ENCODE measurements at regions not wholly inside any gene's neighbourhood (a gene's known extent, or its start where the extent isn't known, plus 50 kb on each side); places are given as distances from the start of the nearest gene placed in this dataset.

DNA sequence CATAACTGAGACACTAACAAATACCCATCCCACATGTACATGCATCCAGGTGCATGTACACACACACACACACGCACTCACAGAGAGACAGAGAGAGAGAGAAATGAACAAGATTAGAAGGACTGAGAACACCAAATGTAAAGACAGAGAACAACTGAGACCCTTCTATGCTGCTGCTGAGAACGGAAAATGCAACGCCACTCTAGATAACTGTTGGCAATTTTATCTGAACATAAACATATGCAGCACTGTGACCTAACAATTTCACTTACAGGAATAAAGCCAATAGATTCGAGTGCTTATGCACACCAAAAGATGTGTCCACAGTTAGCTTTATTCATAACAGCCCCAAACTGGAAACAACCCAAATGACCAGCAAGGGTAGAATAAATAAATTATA is 103.8 kb upstream of the LY86 start:
- TF ChIP-seq CEBPB (IDR thresholded peaks at IDR 0.05): no peak
- TF ChIP-seq, protein P1, sequence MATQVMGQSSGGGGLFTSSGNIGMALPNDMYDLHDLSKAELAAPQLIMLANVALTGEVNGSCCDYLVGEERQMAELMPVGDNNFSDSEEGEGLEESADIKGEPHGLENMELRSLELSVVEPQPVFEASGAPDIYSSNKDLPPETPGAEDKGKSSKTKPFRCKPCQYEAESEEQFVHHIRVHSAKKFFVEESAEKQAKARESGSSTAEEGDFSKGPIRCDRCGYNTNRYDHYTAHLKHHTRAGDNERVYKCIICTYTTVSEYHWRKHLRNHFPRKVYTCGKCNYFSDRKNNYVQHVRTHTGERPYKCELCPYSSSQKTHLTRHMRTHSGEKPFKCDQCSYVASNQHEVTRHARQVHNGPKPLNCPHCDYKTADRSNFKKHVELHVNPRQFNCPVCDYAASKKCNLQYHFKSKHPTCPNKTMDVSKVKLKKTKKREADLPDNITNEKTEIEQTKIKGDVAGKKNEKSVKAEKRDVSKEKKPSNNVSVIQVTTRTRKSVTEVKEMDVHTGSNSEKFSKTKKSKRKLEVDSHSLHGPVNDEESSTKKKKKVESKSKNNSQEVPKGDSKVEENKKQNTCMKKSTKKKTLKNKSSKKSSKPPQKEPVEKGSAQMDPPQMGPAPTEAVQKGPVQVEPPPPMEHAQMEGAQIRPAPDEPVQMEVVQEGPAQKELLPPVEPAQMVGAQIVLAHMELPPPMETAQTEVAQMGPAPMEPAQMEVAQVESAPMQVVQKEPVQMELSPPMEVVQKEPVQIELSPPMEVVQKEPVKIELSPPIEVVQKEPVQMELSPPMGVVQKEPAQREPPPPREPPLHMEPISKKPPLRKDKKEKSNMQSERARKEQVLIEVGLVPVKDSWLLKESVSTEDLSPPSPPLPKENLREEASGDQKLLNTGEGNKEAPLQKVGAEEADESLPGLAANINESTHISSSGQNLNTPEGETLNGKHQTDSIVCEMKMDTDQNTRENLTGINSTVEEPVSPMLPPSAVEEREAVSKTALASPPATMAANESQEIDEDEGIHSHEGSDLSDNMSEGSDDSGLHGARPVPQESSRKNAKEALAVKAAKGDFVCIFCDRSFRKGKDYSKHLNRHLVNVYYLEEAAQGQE (IDR thresholded peaks at IDR 0.05; ENCODE audit: low read depth): no peak
- TF ChIP-seq RAD21 (IDR thresholded peaks at IDR 0.05; ENCODE audit: low read depth): no peak
- no peak for TF ChIP-seq TEAD4 (IDR thresholded peaks at IDR 0.05)
- TF ChIP-seq EP300 (IDR thresholded peaks at IDR 0.05; ENCODE audit: borderline replicate concordance): no peak
- TF ChIP-seq TCF12 (IDR thresholded peaks at IDR 0.05; ENCODE audit: low read depth): no peak
- TF ChIP-seq, protein P2, sequence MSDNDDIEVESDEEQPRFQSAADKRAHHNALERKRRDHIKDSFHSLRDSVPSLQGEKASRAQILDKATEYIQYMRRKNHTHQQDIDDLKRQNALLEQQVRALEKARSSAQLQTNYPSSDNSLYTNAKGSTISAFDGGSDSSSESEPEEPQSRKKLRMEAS (IDR thresholded peaks at IDR 0.05): no peak
- no peak for TF ChIP-seq NFIC (IDR thresholded peaks at IDR 0.05)
- TF ChIP-seq, protein P3, sequence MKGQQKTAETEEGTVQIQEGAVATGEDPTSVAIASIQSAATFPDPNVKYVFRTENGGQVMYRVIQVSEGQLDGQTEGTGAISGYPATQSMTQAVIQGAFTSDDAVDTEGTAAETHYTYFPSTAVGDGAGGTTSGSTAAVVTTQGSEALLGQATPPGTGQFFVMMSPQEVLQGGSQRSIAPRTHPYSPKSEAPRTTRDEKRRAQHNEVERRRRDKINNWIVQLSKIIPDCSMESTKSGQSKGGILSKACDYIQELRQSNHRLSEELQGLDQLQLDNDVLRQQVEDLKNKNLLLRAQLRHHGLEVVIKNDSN (IDR thresholded peaks at IDR 0.05): no peak
- TF ChIP-seq FOXM1 (IDR thresholded peaks at IDR 0.05; ENCODE audit: borderline replicate concordance, low read depth): no peak
- TF ChIP-seq CREB1 (IDR thresholded peaks at IDR 0.05; ENCODE audit: low read depth): no peak
